ENCODE measurements at regions not wholly inside any gene's neighbourhood (a gene's known extent, or its start where the extent isn't known, plus 50 kb on each side); places are given as distances from the start of the nearest gene placed in this dataset.
"Not testable (repeated sequence)": the region's sequence is repeated elsewhere in the genome, so short reads cannot be mapped to it uniquely, and the experiment has no call there.

GRCh38 chr21:38114717-38115333, 142.0 kb upstream of the KCNJ15 start:
- H3K27ac ChIP-seq (ENCODE audit: insufficient read depth, low read length, poor library complexity, severe bottlenecking), result no peak overlapping the region
- no peaks in the 10 kb centered on the region for H3K27me3 Mint-ChIP-seq
- H3K4me1 Mint-ChIP-seq, result no peaks in the 10 kb centered on the region
- no peaks in the 10 kb centered on the region for H3K4me1 ChIP-seq (ENCODE audit: control insufficient read depth, insufficient read depth, low read length, poor library complexity, severe bottlenecking)
- no peaks in the 10 kb centered on the region for H3K27me3 ChIP-seq (ENCODE audit: control insufficient read depth, insufficient read depth, low read length)
- no peak overlapping the region for H3K4me3 Mint-ChIP-seq
- no peaks in the 10 kb centered on the region for H3K9me3 ChIP-seq (ENCODE audit: control insufficient read depth in 2 of 2, low read length in 2 of 2)
- ATAC-seq (ENCODE audit: low read depth in 2 of 2) (no peak), DNase-seq (peak in 1 of 3 donors; percentile 52)
- no peaks in the 10 kb centered on the region for H3K36me3 Mint-ChIP-seq
- H3K9me3 Mint-ChIP-seq, result peaks cover 0 to 7% (median 0%) of the 10 kb centered on the region in 7 donors
- no peak overlapping the region for H3K27ac Mint-ChIP-seq
- no peaks in the 10 kb centered on the region for H3K36me3 ChIP-seq (ENCODE audit: control insufficient read depth, insufficient read depth, low read length)
- H3K4me3 ChIP-seq (ENCODE audit: low read depth, low read length), result no peak overlapping the region

DNA sequence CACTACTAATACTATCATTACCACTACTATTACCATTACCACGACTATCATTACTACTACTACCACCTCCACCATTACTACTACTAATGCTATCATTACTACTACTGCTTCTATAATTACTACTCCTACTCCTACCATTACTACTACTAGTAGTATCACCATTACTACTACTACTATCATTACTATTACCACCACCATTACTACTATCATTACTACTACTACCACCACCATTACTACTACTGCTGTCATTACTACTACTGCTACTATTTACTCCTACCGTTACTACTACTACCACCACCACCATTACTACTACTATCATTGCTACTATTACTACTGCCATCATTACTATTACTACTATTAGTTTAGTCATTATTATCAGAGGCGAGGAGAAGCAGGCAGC, 140.9 kb upstream of the KCNJ15 start:
- H3K36me3 Mint-ChIP-seq, result no peaks in the 10 kb centered on the region
- no peaks in the 10 kb centered on the region for H3K27me3 ChIP-seq (ENCODE audit: control insufficient read depth, insufficient read depth, low read length)
- H3K27ac ChIP-seq (ENCODE audit: insufficient read depth, low read length, poor library complexity, severe bottlenecking), result no peak overlapping the region
- H3K4me1 ChIP-seq (ENCODE audit: control insufficient read depth, insufficient read depth, low read length, poor library complexity, severe bottlenecking), result no peaks in the 10 kb centered on the region
- ATAC-seq (ENCODE audit: low read depth in 2 of 2) (no peak), DNase-seq (no peak)
- no peak overlapping the region for H3K4me3 Mint-ChIP-seq
- no peak overlapping the region for H3K4me3 ChIP-seq (ENCODE audit: low read depth, low read length)
- peaks cover 0 to 7% (median under 1%) of the 10 kb centered on the region in 7 donors for H3K9me3 Mint-ChIP-seq
- H3K4me1 Mint-ChIP-seq, result peaks cover 0 to under 1% (median 0%) of the 10 kb centered on the region in 4 donors
- H3K27ac Mint-ChIP-seq, result no peak overlapping the region
- H3K9me3 ChIP-seq (ENCODE audit: control insufficient read depth in 2 of 2, low read length in 2 of 2), result no peaks in the 10 kb centered on the region
- H3K27me3 Mint-ChIP-seq, result no peaks in the 10 kb centered on the region
- no peaks in the 10 kb centered on the region for H3K36me3 ChIP-seq (ENCODE audit: control insufficient read depth, insufficient read depth, low read length)

DNA sequence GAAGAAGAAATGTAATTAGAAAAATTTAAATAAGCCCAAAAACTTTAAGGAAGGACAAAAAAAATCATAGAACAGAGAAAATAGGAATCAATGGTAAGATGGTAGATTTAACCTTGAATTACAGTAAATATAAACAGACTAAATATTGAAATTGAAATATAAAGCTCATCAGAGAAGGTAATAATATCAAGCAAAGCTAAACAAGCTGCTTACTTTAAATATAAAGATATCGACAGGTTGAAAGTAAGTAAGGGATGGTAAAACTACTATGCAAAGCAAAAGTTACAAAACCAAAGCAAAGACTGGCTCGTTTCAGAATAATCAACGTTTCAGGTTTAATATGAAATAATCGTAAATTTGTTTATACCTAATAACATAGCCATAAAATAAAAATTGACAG, 137.0 kb upstream of the KCNJ15 start:
- no peaks in the 10 kb centered on the region for H3K4me1 ChIP-seq (ENCODE audit: control insufficient read depth, insufficient read depth, low read length, poor library complexity, severe bottlenecking)
- Mint-ChIP-seq H3K36me3 (no peaks in the 10 kb centered on the region), H3K9me3 (peaks cover 0 to 5% (median 1%) of the 10 kb centered on the region in 7 donors), H3K27me3 (no peaks in the 10 kb centered on the region), H3K4me3 (no peak overlapping the region), H3K27ac (no peak overlapping the region), H3K4me1 (peaks cover 0 to 3% (median 0%) of the 10 kb centered on the region in 4 donors)
- H3K4me3 ChIP-seq (ENCODE audit: low read depth, low read length), result no peak overlapping the region
- DNase-seq (no peak), ATAC-seq (ENCODE audit: low read depth in 2 of 2) (no peak)
- H3K36me3 ChIP-seq (ENCODE audit: control insufficient read depth, insufficient read depth, low read length), result no peaks in the 10 kb centered on the region
- no peaks in the 10 kb centered on the region for H3K27me3 ChIP-seq (ENCODE audit: control insufficient read depth, insufficient read depth, low read length)
- H3K9me3 ChIP-seq (ENCODE audit: control insufficient read depth in 2 of 2, low read length in 2 of 2), result no peaks in the 10 kb centered on the region
- H3K27ac ChIP-seq (ENCODE audit: insufficient read depth, low read length, poor library complexity, severe bottlenecking), result no peak overlapping the region

DNA sequence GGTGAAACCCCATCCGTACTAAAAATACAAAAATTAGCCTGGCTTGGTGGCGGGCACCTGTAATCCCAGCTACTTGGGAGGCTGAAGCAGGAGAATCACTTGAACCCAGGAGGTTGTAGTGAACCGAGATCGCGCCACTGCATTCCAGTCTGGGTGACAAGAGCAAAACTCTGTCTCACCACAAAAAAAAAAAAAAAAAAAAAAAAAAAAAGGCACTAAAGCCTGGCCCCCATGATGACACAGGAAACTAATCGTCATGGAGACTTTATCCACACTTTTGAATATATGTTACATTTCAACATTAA, 136.2 kb upstream of the KCNJ15 start:
- DNase-seq; H3K9me3 Mint-ChIP-seq; H3K4me1 Mint-ChIP-seq; H3K4me1 ChIP-seq (ENCODE audit: control insufficient read depth, insufficient read depth, low read length, poor library complexity, severe bottlenecking); H3K9me3 ChIP-seq (ENCODE audit: control insufficient read depth in 2 of 2, low read length in 2 of 2); H3K27me3 Mint-ChIP-seq; H3K36me3 Mint-ChIP-seq; H3K4me3 Mint-ChIP-seq; H3K27ac ChIP-seq (ENCODE audit: insufficient read depth, low read length, poor library complexity, severe bottlenecking); H3K27me3 ChIP-seq (ENCODE audit: control insufficient read depth, insufficient read depth, low read length); ATAC-seq (ENCODE audit: low read depth in 2 of 2); H3K36me3 ChIP-seq (ENCODE audit: control insufficient read depth, insufficient read depth, low read length); H3K4me3 ChIP-seq (ENCODE audit: low read depth, low read length); H3K27ac Mint-ChIP-seq: not testable (repeated sequence)

GRCh38 chr21:38120984-38121855, 135.6 kb upstream of the KCNJ15 start:
- H3K4me1 Mint-ChIP-seq, result peaks cover 0 to 3% (median 0%) of the 10 kb centered on the region in 4 donors
- ATAC-seq (ENCODE audit: low read depth in 2 of 2) (no peak), DNase-seq (no peak)
- Histone ChIP-seq H3K27me3 (ENCODE audit: control insufficient read depth, insufficient read depth, low read length) (no peaks in the 10 kb centered on the region), H3K4me3 (ENCODE audit: low read depth, low read length) (no peak overlapping the region), H3K36me3 (ENCODE audit: control insufficient read depth, insufficient read depth, low read length) (no peaks in the 10 kb centered on the region), H3K4me1 (ENCODE audit: control insufficient read depth, insufficient read depth, low read length, poor library complexity, severe bottlenecking) (no peaks in the 10 kb centered on the region), H3K27ac (ENCODE audit: insufficient read depth, low read length, poor library complexity, severe bottlenecking) (no peak overlapping the region), H3K9me3 (ENCODE audit: control insufficient read depth in 2 of 2, low read length in 2 of 2) (no peaks in the 10 kb centered on the region)
- peaks cover 0 to 2% (median 0%) of the 10 kb centered on the region in 7 donors for H3K9me3 Mint-ChIP-seq
- no peak overlapping the region for H3K27ac Mint-ChIP-seq
- H3K4me3 Mint-ChIP-seq, result no peak overlapping the region
- H3K27me3 Mint-ChIP-seq, result no peaks in the 10 kb centered on the region
- H3K36me3 Mint-ChIP-seq, result no peaks in the 10 kb centered on the region

DNA sequence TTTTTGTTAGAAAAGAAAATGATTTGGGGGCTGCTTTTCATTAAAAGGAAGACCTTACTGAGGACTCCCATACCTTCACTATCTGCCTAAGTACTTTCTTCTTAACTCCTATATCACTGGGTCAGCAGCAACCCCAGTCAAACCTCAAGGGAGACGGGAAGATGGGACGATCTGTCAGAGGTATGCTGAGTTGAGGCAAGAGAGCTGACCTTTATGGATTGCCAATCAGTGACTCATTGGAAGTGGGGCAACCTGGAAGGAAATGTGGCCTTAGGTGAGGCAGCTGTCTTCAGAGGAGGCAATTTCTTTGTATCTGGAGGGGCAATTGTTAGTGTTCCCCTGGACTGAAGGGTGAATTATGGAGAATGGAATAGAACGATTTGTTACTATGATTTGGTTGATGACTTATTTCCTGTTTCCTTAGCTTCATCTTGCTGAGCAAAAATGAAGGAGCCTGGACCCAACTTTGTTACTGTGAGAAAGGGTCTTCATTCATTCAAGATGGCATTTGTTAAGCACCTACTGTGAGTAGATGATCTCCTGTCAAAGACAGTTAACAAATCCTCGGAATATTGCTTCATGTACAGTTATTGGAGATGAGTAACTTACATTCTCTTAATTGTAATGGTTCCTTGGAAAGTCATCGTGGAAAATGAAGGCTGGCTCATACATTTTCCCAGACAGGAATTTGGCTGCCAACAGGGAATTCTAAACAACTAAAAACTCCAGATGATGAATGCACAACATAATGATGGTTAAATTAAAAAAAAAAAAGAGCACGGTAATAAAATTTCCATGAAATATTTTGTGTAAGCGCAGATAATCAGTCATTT, 134.7 kb upstream of the KCNJ15 start:
- no peaks in the 10 kb centered on the region for H3K27me3 ChIP-seq (ENCODE audit: control insufficient read depth, insufficient read depth, low read length)
- no peaks in the 10 kb centered on the region for H3K27me3 Mint-ChIP-seq
- H3K4me3 Mint-ChIP-seq, result no peak overlapping the region
- no peak for DNase-seq
- H3K4me3 ChIP-seq (ENCODE audit: low read depth, low read length), result no peak overlapping the region
- peaks cover 0 to 2% (median 0%) of the 10 kb centered on the region in 7 donors for H3K9me3 Mint-ChIP-seq
- H3K36me3 Mint-ChIP-seq, result no peaks in the 10 kb centered on the region
- H3K27ac Mint-ChIP-seq, result no peak overlapping the region
- no peak overlapping the region for H3K27ac ChIP-seq (ENCODE audit: insufficient read depth, low read length, poor library complexity, severe bottlenecking)
- H3K36me3 ChIP-seq (ENCODE audit: control insufficient read depth, insufficient read depth, low read length), result no peaks in the 10 kb centered on the region
- no peaks in the 10 kb centered on the region for H3K4me1 ChIP-seq (ENCODE audit: control insufficient read depth, insufficient read depth, low read length, poor library complexity, severe bottlenecking)
- ATAC-seq (ENCODE audit: low read depth in 2 of 2), result no peak
- H3K9me3 ChIP-seq (ENCODE audit: control insufficient read depth in 2 of 2, low read length in 2 of 2), result no peaks in the 10 kb centered on the region
- peaks cover 0 to 3% (median 0%) of the 10 kb centered on the region in 4 donors for H3K4me1 Mint-ChIP-seq

- DNase-seq, result no peak
- no peaks in the 10 kb centered on the region for H3K9me3 ChIP-seq (ENCODE audit: control insufficient read depth in 2 of 2, low read length in 2 of 2)
- no peak overlapping the region for H3K4me3 ChIP-seq (ENCODE audit: low read depth, low read length)
- Mint-ChIP-seq H3K36me3 (no peaks in the 10 kb centered on the region), H3K9me3 (peaks cover 0 to 2% (median 0%) of the 10 kb centered on the region in 7 donors), H3K27ac (no peak overlapping the region), H3K4me3 (no peak overlapping the region), H3K27me3 (no peaks in the 10 kb centered on the region), H3K4me1 (peaks cover 0 to 3% (median 0%) of the 10 kb centered on the region in 4 donors)
- H3K27me3 ChIP-seq (ENCODE audit: control insufficient read depth, insufficient read depth, low read length), result no peaks in the 10 kb centered on the region
- H3K36me3 ChIP-seq (ENCODE audit: control insufficient read depth, insufficient read depth, low read length), result no peaks in the 10 kb centered on the region
- H3K27ac ChIP-seq (ENCODE audit: insufficient read depth, low read length, poor library complexity, severe bottlenecking), result no peak overlapping the region
- no peak for ATAC-seq (ENCODE audit: low read depth in 2 of 2)
- no peaks in the 10 kb centered on the region for H3K4me1 ChIP-seq (ENCODE audit: control insufficient read depth, insufficient read depth, low read length, poor library complexity, severe bottlenecking)
Observed at GRCh38 chr21:38123626-38124025, 133.2 kb upstream of the KCNJ15 start.

Measured in CD4-positive, CD25-positive, alpha-beta regulatory T cell (primary cell).